ENCODE measurements at regions not wholly inside any gene's neighbourhood (a gene's known extent, or its start where the extent isn't known, plus 50 kb on each side); places are given as distances from the start of the nearest gene placed in this dataset.
"Not testable (repeated sequence)": the region's sequence is repeated elsewhere in the genome, so short reads cannot be mapped to it uniquely, and the experiment has no call there.

DNA sequence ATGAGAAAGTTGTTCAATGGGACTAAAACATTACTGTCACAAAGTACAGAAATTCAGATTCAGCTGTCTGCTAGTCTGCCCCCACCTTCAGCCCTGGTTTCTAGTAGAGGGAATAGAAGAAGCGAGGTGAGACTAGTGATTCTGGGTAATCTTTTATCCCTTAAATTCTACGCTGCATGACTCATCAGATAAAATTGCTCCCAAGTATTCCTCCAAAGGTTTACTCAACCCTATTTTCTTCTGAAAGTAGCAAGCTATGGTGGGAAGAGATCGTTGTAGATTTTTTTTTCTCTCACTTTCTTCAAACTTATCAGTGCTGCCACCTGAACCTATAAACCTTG, 318.9 kb upstream of the RIOK2 start:
- CTCF ChIA-PET, result no interaction called here
- Histone ChIP-seq H3K9me3 (ENCODE audit: control insufficient read depth, insufficient read depth, low read depth, low read length) (no peaks in the 10 kb centered on the region), H3K36me3 (ENCODE audit: control insufficient read depth in 2 of 2, insufficient read depth in 1 of 2, low read length in 2 of 2) (no peaks in the 10 kb centered on the region), H3K4me3 (ENCODE audit: low read depth, low read length) (no peak overlapping the region), H3K27ac (ENCODE audit: extremely low read depth, low read depth, low read length) (no peak overlapping the region), H3K4me1 (ENCODE audit: control insufficient read depth, insufficient read depth, low read length) (no peaks in the 10 kb centered on the region)
- TF ChIP-seq, protein P1, sequence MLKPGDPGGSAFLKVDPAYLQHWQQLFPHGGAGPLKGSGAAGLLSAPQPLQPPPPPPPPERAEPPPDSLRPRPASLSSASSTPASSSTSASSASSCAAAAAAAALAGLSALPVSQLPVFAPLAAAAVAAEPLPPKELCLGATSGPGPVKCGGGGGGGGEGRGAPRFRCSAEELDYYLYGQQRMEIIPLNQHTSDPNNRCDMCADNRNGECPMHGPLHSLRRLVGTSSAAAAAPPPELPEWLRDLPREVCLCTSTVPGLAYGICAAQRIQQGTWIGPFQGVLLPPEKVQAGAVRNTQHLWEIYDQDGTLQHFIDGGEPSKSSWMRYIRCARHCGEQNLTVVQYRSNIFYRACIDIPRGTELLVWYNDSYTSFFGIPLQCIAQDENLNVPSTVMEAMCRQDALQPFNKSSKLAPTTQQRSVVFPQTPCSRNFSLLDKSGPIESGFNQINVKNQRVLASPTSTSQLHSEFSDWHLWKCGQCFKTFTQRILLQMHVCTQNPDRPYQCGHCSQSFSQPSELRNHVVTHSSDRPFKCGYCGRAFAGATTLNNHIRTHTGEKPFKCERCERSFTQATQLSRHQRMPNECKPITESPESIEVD (tag by site-specific recombination; IDR thresholded peaks at IDR 0.05), result no peak
- TF ChIP-seq SETDB1 (IDR thresholded peaks at IDR 0.05; ENCODE audit: insufficient read length, low read length), result no peak
- no peak for TF ChIP-seq SCRT2 (tag by site-specific recombination; IDR thresholded peaks at IDR 0.05)
- POLR2A ChIA-PET, result no interaction called here

GRCh38 chr5:97508864-97509263, 325.8 kb upstream of the RIOK2 start:
- H3K36me3 ChIP-seq (ENCODE audit: control insufficient read depth in 2 of 2, insufficient read depth in 1 of 2, low read length in 2 of 2), result no peaks in the 10 kb centered on the region
- no peaks in the 10 kb centered on the region for H3K9me3 ChIP-seq (ENCODE audit: control insufficient read depth, insufficient read depth, low read depth, low read length)
- H3K4me3 ChIP-seq (ENCODE audit: low read depth, low read length), result no peak overlapping the region
- ChIA-PET POLR2A (no interaction called here), CTCF (no interaction called here)
- TF ChIP-seq, protein P2, sequence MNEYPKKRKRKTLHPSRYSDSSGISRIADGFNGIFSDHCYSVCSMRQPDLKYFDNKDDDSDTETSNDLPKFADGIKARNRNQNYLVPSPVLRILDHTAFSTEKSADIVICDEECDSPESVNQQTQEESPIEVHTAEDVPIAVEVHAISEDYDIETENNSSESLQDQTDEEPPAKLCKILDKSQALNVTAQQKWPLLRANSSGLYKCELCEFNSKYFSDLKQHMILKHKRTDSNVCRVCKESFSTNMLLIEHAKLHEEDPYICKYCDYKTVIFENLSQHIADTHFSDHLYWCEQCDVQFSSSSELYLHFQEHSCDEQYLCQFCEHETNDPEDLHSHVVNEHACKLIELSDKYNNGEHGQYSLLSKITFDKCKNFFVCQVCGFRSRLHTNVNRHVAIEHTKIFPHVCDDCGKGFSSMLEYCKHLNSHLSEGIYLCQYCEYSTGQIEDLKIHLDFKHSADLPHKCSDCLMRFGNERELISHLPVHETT (tag by site-specific recombination; IDR thresholded peaks at IDR 0.05), result no peak
- TF ChIP-seq GLIS1 (tag by site-specific recombination; IDR thresholded peaks at IDR 0.05) (no peak), ZNF214 (tag by site-specific recombination; IDR thresholded peaks at IDR 0.05; ENCODE audit: borderline replicate concordance) (no peak), ZNF394 (tag by site-specific recombination; IDR thresholded peaks at IDR 0.05; ENCODE audit: borderline replicate concordance) (no peak), ZNF221 (tag by site-specific recombination; IDR thresholded peaks at IDR 0.05; ENCODE audit: borderline replicate concordance) (no peak), TRIM28 (IDR thresholded peaks at IDR 0.05; ENCODE audit: borderline replicate concordance, low read length) (no peak), KLF9 (tag by site-specific recombination; IDR thresholded peaks at IDR 0.05; ENCODE audit: low read depth) (no peak), ZEB2 (tag by site-specific recombination; IDR thresholded peaks at IDR 0.05) (no peak), PRDM4 (tag by site-specific recombination; IDR thresholded peaks at IDR 0.05) (no peak), ZNF239 (tag by site-specific recombination; IDR thresholded peaks at IDR 0.05) (no peak), PRDM10 (tag by site-specific recombination; IDR thresholded peaks at IDR 0.05) (no peak), MEIS1 (CRISPR knock-in tag; IDR thresholded peaks at IDR 0.05; ENCODE audit: borderline replicate concordance) (no peak), KLF1 (tag by site-specific recombination; IDR thresholded peaks at IDR 0.05) (no peak), ZSCAN23 (tag by site-specific recombination; IDR thresholded peaks at IDR 0.05) (no peak)
- TF ChIP-seq, protein P3, sequence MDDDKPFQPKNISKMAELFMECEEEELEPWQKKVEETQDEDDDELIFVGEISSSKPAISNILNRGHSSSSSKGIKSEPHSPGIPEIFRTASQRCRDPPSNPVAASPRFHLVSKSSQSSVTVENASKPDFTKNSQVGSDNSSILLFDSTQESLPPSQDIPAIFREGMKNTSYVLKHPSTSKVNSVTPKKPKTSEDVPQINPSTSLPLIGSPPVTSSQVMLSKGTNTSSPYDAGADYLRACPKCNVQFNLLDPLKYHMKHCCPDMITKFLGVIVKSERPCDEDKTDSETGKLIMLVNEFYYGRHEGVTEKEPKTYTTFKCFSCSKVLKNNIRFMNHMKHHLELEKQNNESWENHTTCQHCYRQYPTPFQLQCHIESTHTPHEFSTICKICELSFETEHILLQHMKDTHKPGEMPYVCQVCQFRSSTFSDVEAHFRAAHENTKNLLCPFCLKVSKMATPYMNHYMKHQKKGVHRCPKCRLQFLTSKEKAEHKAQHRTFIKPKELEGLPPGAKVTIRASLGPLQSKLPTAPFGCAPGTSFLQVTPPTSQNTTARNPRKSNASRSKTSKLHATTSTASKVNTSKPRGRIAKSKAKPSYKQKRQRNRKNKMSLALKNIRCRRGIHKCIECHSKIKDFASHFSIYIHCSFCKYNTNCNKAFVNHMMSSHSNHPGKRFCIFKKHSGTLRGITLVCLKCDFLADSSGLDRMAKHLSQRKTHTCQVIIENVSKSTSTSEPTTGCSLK (tag by site-specific recombination; IDR thresholded peaks at IDR 0.05), result no peak
- TF ChIP-seq, protein P4, sequence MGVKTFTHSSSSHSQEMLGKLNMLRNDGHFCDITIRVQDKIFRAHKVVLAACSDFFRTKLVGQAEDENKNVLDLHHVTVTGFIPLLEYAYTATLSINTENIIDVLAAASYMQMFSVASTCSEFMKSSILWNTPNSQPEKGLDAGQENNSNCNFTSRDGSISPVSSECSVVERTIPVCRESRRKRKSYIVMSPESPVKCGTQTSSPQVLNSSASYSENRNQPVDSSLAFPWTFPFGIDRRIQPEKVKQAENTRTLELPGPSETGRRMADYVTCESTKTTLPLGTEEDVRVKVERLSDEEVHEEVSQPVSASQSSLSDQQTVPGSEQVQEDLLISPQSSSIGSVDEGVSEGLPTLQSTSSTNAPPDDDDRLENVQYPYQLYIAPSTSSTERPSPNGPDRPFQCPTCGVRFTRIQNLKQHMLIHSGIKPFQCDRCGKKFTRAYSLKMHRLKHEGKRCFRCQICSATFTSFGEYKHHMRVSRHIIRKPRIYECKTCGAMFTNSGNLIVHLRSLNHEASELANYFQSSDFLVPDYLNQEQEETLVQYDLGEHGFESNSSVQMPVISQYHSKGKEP (tag by site-specific recombination; IDR thresholded peaks at IDR 0.05), result no peak
- no peak overlapping the region for H3K27ac ChIP-seq (ENCODE audit: extremely low read depth, low read depth, low read length)
- H3K4me1 ChIP-seq (ENCODE audit: control insufficient read depth, insufficient read depth, low read length), result no peaks in the 10 kb centered on the region

DNA sequence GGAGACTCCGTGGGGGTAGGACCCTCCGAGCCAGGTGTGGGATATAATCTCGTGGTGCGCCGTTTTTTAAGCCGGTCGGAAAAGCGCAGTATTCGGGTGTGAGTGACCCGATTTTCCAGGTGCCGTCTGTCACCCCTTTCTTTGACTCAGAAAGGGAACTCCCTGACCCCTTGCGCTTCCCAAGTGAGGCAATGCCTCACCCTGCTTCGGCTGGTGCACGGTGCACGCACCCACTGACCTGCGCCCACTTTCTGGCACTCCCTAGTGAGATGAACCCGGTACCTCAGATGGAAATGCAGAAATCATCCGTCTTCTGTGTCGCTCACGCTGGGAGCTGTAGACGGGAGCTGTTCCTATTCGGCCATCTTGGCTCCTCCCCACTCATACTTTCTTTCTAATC, 336.5 kb upstream of the RIOK2 start:
- POLR2A ChIA-PET; H3K9me3 ChIP-seq (ENCODE audit: control insufficient read depth, insufficient read depth, low read depth, low read length); H3K27ac ChIP-seq (ENCODE audit: extremely low read depth, low read depth, low read length); H3K4me3 ChIP-seq (ENCODE audit: low read depth, low read length); H3K36me3 ChIP-seq (ENCODE audit: control insufficient read depth in 2 of 2, insufficient read depth in 1 of 2, low read length in 2 of 2); CTCF ChIA-PET; H3K4me1 ChIP-seq (ENCODE audit: control insufficient read depth, insufficient read depth, low read length): not testable (repeated sequence)
